Hepatocyte (in vitro differentiated cells): ENCODE measurements at regions not wholly inside any gene's neighbourhood (a gene's known extent, or its start where the extent isn't known, plus 50 kb on each side); places are given as distances from the start of the nearest gene placed in this dataset.

ENCODE experiments used
- CTCF ChIP-seq: fragments of 200-600 bp; sonication (generic); IDR thresholded peaks from 2 replicates; pipeline ENCODE4 v1.5.1; 2016; ENCODE audit warnings: antibody characterized with exemption, mild to moderate bottlenecking; ENCODE audit not compliant: poor library complexity
- EZH2phosphoT487 ChIP-seq: fragments of 200-600 bp; sonication (generic); IDR thresholded peaks from one replicate; pipeline ENCODE4 v1.6.1; 2018; ENCODE audit warnings: antibody characterized with exemption, mild to moderate bottlenecking, low read depth, moderate library complexity; ENCODE audit not compliant: unreplicated experiment, severe bottlenecking

DNA sequence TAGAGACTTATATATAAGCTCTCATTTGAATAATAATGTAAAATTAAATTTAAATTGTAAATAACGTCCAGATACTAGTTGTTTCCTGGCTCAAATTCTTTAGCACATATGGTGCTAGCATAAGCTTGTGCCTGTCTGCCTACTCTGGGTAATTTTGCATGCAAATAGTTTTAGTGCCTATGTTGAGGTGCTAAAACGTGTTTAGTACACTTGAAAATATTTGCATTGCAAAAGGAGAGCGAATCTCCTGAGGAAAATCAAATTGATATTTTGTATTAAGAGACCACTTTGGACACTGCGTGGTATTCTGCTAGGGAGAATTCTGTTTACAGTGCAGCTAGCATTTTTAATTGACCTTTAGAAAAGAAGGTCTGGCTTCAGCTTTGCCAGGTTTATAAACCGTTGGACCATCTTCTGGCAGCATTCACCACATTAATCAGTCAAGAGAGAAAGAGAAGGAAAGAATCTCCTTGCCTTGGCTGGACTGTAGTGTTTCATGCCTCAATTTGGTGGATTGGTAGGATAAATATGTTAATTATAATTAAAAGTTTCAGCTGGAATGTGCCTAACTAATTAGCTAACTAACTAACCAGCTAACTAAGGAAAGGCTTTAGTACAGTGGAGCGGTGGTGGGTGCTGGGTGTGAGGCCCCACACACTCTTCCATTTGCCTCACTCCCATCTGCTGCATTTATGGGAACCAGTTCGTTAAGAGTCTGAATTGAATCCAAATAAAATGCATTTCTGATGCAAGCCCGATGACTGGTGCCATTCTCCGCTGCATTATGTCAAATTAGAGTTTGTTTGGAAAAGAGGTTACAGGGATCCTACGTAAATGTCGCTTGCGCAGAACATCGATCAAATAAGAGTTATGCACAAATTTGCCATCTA, 150.1 kb upstream of the MPDZ start:
- TF ChIP-seq CTCF (no peak), EZH2phosphoT487 (no peak)
